Right lobe of liver (tissue), 4 donors: ENCODE measurements at regions not wholly inside any gene's neighbourhood (a gene's known extent, or its start where the extent isn't known, plus 50 kb on each side); places are given as distances from the start of the nearest gene placed in this dataset.

Source experiments
- POLR2A ChIP-seq: fragments of 450-650 bp; IDR thresholded peaks from one replicate; pipeline ENCODE4 v1.6.1; 2017; ENCODE audit warnings: antibody characterized with exemption, mild to moderate bottlenecking
- TF ChIP-seq, protein P1 (sequence below), 4 donors: fragments of 200-600 bp in 3 of 4; fragments of 450-650 bp in 1 of 4; IDR thresholded peaks; one replicate each; pipeline versions ENCODE4 v1.5.1 to v1.8.0; 2016 to 2022; ENCODE audit warnings: antibody characterized with exemption in 4 of 4, mild to moderate bottlenecking in 2 of 4
- donor health status: DM: no; HTN: no; CAD: no.
- donor health status: DM: no; HTN: no; CAD: no.
- donor health status: DM: no; HTN: yes; CAD: no.

DNA sequence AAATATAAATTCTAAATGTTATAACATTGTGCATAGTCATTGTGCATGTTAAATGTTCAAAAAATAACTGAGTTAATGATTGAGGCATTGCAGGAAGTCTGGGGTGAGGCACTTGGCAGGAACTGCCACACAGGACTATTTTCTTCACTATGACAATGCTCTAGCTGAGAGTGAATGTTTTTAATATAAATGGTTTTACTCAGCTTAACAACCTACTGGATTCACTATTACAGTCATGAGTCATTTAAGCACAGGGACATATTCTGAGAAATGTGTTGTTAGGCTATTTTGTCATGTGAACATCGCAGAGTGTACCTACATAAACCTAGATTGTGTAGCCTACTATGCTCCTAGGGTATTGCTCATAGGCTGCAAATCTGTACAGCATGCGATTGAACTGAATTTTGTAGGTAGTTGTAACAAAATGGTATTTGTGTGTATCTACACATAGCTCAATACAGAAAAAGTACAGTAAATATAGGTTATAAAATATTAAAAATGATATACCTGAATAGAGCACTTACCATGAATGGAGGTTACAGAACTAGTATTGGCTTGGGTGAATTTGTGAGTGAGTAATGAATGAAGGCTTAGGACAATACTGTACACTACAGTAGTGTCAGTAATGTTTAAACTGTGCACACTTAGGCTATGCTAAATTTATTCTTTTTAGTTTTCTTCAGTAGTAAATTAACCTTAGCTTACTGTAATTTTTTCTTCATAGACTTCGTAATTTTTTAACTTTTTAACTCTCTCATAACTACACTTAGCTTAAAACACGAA, 346.1 kb upstream of the PTGER4 start:
- TF ChIP-seq, protein P1, sequence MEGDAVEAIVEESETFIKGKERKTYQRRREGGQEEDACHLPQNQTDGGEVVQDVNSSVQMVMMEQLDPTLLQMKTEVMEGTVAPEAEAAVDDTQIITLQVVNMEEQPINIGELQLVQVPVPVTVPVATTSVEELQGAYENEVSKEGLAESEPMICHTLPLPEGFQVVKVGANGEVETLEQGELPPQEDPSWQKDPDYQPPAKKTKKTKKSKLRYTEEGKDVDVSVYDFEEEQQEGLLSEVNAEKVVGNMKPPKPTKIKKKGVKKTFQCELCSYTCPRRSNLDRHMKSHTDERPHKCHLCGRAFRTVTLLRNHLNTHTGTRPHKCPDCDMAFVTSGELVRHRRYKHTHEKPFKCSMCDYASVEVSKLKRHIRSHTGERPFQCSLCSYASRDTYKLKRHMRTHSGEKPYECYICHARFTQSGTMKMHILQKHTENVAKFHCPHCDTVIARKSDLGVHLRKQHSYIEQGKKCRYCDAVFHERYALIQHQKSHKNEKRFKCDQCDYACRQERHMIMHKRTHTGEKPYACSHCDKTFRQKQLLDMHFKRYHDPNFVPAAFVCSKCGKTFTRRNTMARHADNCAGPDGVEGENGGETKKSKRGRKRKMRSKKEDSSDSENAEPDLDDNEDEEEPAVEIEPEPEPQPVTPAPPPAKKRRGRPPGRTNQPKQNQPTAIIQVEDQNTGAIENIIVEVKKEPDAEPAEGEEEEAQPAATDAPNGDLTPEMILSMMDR (IDR thresholded peaks at IDR 0.05) = no peak
- TF ChIP-seq POLR2A = no peak
